HG03060 (cell line): ENCODE measurements at regions not wholly inside any gene's neighbourhood (a gene's known extent, or its start where the extent isn't known, plus 50 kb on each side); places are given as distances from the start of the nearest gene placed in this dataset.
"Not testable (repeated sequence)": the region's sequence is repeated elsewhere in the genome, so short reads cannot be mapped to it uniquely, and the experiment has no call there.

ENCODE experiments used
- ATAC-seq: cut with Tn5 transposase; IDR thresholded peaks from one replicate; pipeline ENCODE4 v1.9.1; 2021; ENCODE audit warnings: low read depth, moderate number of reproducible peaks; ENCODE audit not compliant: unreplicated experiment

GRCh38 chrX:137215467-137215866 lies 181.7 kb upstream of the GPR101 start:
- no peak for ATAC-seq

- no peak for ATAC-seq
Observed at GRCh38 chrX:137212078-137212632, 178.4 kb upstream of the GPR101 start.

GRCh38 chrX:137198040-137198439 lies 164.2 kb upstream of the GPR101 start:
- ATAC-seq = no peak

- no peak for ATAC-seq
Observed at GRCh38 chrX:137195991-137196390, 162.2 kb upstream of the GPR101 start.

GRCh38 chrX:137195296-137195695 lies 161.5 kb upstream of the GPR101 start:
- ATAC-seq = no peak

GRCh38 chrX:137194164-137194563 lies 160.4 kb upstream of the GPR101 start:
- ATAC-seq = peak; percentile 57

- no peak for ATAC-seq
Observed at GRCh38 chrX:137187540-137187939, 153.7 kb upstream of the GPR101 start.

- no peak for ATAC-seq
Observed at GRCh38 chrX:137178392-137178791, 144.6 kb upstream of the GPR101 start.

- ATAC-seq = no peak
Observed at GRCh38 chrX:137172317-137172948, 138.6 kb upstream of the GPR101 start.

GRCh38 chrX:137171626-137172025 lies 137.8 kb upstream of the GPR101 start:
- no peak for ATAC-seq

GRCh38 chrX:137166591-137166990 lies 132.8 kb upstream of the GPR101 start:
- no peak for ATAC-seq

GRCh38 chrX:137164329-137164728 lies 130.5 kb upstream of the GPR101 start:
- no peak for ATAC-seq

GRCh38 chrX:137151403-137151802 lies 117.6 kb upstream of the GPR101 start:
- ATAC-seq = no peak

GRCh38 chrX:137143864-137144263 lies 110.1 kb upstream of the GPR101 start:
- ATAC-seq = no peak

GRCh38 chrX:137122651-137123050 lies 88.9 kb upstream of the GPR101 start:
- ATAC-seq = not testable (repeated sequence)

- no peak for ATAC-seq
Observed at GRCh38 chrX:137119049-137119448, 85.3 kb upstream of the GPR101 start.

- no peak for ATAC-seq
Observed at GRCh38 chrX:137118536-137118935, 84.7 kb upstream of the GPR101 start.

GRCh38 chrX:137118136-137118535 lies 84.3 kb upstream of the GPR101 start:
- no peak for ATAC-seq

- ATAC-seq = not testable (repeated sequence)
Observed at GRCh38 chrX:137107877-137108276, 74.1 kb upstream of the GPR101 start.

- no peak for ATAC-seq
Observed at GRCh38 chrX:137101273-137101990, 67.6 kb upstream of the GPR101 start.
